ENCODE measurements at regions not wholly inside any gene's neighbourhood (a gene's known extent, or its start where the extent isn't known, plus 50 kb on each side); places are given as distances from the start of the nearest gene placed in this dataset.

DNA sequence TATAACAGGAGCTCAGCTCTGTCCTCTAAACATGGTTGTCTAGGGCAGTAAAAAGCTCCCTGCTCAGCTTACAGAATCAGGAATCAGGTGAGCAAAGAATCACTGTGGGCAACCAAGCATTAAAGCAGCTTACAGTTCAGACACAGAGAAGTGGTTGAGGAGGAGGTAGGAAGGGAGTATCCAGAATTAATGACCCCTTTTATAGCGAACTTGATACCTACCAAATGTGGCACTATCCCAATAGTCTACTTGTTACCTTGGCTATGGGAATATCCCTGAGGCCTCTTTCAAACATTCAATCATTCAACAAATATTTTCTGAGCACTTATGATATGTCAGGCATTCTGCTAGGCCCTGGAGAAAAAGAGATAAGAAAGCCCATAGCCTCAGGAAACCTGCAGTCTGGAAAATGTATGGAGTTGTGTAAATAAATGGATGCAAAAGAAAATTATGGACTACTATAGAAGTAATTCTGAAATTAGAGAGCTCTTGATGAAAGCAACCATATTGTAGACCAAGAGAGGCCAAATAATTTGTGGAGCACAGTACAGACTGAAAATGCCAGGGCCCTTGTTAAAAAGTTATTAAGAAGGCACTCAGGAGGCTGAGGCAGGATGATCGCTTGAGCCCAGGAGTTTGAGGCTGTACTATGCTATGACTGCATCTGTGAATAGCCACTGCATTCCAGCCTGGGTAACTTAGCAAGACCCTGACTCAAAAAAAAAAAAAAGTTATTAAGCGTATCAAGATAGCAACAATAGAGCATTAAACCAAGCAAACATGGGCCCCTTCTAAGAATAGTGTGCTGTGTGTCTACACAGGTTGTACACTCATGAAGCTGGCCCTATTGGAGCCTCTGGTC is 134.0 kb upstream of the CPSF6 start:
- no peak for TF ChIP-seq POLR2AphosphoS5 (IDR thresholded peaks at IDR 0.05)
- TF ChIP-seq, protein P1, sequence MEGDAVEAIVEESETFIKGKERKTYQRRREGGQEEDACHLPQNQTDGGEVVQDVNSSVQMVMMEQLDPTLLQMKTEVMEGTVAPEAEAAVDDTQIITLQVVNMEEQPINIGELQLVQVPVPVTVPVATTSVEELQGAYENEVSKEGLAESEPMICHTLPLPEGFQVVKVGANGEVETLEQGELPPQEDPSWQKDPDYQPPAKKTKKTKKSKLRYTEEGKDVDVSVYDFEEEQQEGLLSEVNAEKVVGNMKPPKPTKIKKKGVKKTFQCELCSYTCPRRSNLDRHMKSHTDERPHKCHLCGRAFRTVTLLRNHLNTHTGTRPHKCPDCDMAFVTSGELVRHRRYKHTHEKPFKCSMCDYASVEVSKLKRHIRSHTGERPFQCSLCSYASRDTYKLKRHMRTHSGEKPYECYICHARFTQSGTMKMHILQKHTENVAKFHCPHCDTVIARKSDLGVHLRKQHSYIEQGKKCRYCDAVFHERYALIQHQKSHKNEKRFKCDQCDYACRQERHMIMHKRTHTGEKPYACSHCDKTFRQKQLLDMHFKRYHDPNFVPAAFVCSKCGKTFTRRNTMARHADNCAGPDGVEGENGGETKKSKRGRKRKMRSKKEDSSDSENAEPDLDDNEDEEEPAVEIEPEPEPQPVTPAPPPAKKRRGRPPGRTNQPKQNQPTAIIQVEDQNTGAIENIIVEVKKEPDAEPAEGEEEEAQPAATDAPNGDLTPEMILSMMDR (IDR thresholded peaks at IDR 0.05) = no peak
- TF ChIP-seq POLR2A (IDR thresholded peaks at IDR 0.05; ENCODE audit: low read depth) = no peak

All from esophagus muscularis mucosa (tissue), 3 donors.